HG03558 (cell line): ENCODE measurements at regions not wholly inside any gene's neighbourhood (a gene's known extent, or its start where the extent isn't known, plus 50 kb on each side); places are given as distances from the start of the nearest gene placed in this dataset.
A peak's percentile ranks its signal among the peaks of the same experiment; 100 is the strongest.
"Not testable (repeated sequence)": the region's sequence is repeated elsewhere in the genome, so short reads cannot be mapped to it uniquely, and the experiment has no call there.

ENCODE experiments used
- ATAC-seq: cut with Tn5 transposase; IDR thresholded peaks from one replicate; pipeline ENCODE4 v1.9.1; 2021; ENCODE audit warnings: moderate number of reproducible peaks; ENCODE audit not compliant: unreplicated experiment; ENCODE audit errors: extremely low read depth

GRCh38 chr4:82301390-82301789 is 72.4 kb downstream of the HNRNPD start:
- not testable (repeated sequence) for ATAC-seq

- peak; percentile 98 for ATAC-seq
Measured at GRCh38 chr4:82293304-82293703, 80.5 kb downstream of the HNRNPD start.

GRCh38 chr4:82287720-82288119 is 86.1 kb downstream of the HNRNPD start:
- ATAC-seq: no peak

- ATAC-seq: peak; percentile 100
Measured at GRCh38 chr4:82284858-82285805, 88.7 kb downstream of the HNRNPD start.

- ATAC-seq: no peak
Measured at GRCh38 chr4:82284475-82284857, 89.3 kb downstream of the HNRNPD start.

- ATAC-seq: no peak
Measured at GRCh38 chr4:82282875-82283274, 90.9 kb downstream of the HNRNPD start.

GRCh38 chr4:82279550-82279949 is 94.2 kb downstream of the HNRNPD start:
- ATAC-seq: not testable (repeated sequence)

GRCh38 chr4:82276332-82276640 is 97.5 kb downstream of the HNRNPD start:
- ATAC-seq: no peak

- no peak for ATAC-seq
Measured at GRCh38 chr4:82275431-82276331, 98.1 kb downstream of the HNRNPD start.

GRCh38 chr4:82274700-82275099 is 99.1 kb downstream of the HNRNPD start:
- not testable (repeated sequence) for ATAC-seq

GRCh38 chr4:82272523-82272922 is 101.3 kb downstream of the HNRNPD start:
- not testable (repeated sequence) for ATAC-seq

- ATAC-seq: not testable (repeated sequence)
Measured at GRCh38 chr4:82271915-82272480, 101.8 kb downstream of the HNRNPD start.

- ATAC-seq: no peak
Measured at GRCh38 chr4:82268826-82269193, 105.0 kb downstream of the HNRNPD start.

GRCh38 chr4:82268050-82268825 is 105.6 kb downstream of the HNRNPD start:
- ATAC-seq: peak; percentile 68

GRCh38 chr4:82267506-82267905 is 106.3 kb downstream of the HNRNPD start:
- ATAC-seq: no peak

- ATAC-seq: no peak
Measured at GRCh38 chr4:82266345-82266744, 107.4 kb downstream of the HNRNPD start.

GRCh38 chr4:82261084-82261483 is 112.7 kb downstream of the HNRNPD start:
- no peak for ATAC-seq

GRCh38 chr4:82260632-82261031 is 113.2 kb downstream of the HNRNPD start:
- ATAC-seq: no peak

GRCh38 chr4:82256718-82257117 is 117.1 kb downstream of the HNRNPD start:
- no peak for ATAC-seq

- no peak for ATAC-seq
Measured at GRCh38 chr4:82255657-82256056, 118.1 kb downstream of the HNRNPD start.
